T-helper 2 cell treated with Interferon-gamma antibody and Interleukin-4, amounts not matched to agents 5 μg/mL and 100 μg/mL, for 36 hours (primary cell): ENCODE measurements at regions not wholly inside any gene's neighbourhood (a gene's known extent, or its start where the extent isn't known, plus 50 kb on each side); places are given as distances from the start of the nearest gene placed in this dataset.

Experiments used
- DNase-seq: peaks from one replicate; pipeline ENCODE4 v3.0.0; 2021; ENCODE audit warnings: low spot score
- H3K27ac Mint-ChIP-seq: one replicate; pipeline ENCODE4 v1.8.0; 2021; ENCODE audit warnings: mild to moderate bottlenecking, mixed read lengths
- H3K27me3 Mint-ChIP-seq: one replicate; pipeline ENCODE4 v1.8.0; 2021; ENCODE audit warnings: low read depth, mixed read lengths
- H3K36me3 Mint-ChIP-seq: one replicate; pipeline ENCODE4 v1.8.0; 2021; ENCODE audit warnings: low read depth, mixed read lengths
- H3K4me1 Mint-ChIP-seq: one replicate; pipeline ENCODE4 v1.8.0; 2021; ENCODE audit warnings: low read depth, mixed read lengths
- H3K4me3 Mint-ChIP-seq: one replicate; pipeline ENCODE4 v1.8.0; 2022; ENCODE audit warnings: mild to moderate bottlenecking, moderate library complexity, mixed read lengths
- H3K9me3 Mint-ChIP-seq: one replicate; pipeline ENCODE4 v1.8.0; 2021; ENCODE audit warnings: mixed read lengths

GRCh38 chr4:128711361-128711760 lies 98.1 kb upstream of the JADE1 start:
- Mint-ChIP-seq H3K4me1 (peaks cover 13% of the 10 kb centered on the region), H3K36me3 (peaks cover 2% of the 10 kb centered on the region), H3K9me3 (no peaks in the 10 kb centered on the region), H3K27me3 (no peaks in the 10 kb centered on the region), H3K4me3 (no peak overlapping the region), H3K27ac (no peak overlapping the region)
- no peak for DNase-seq

DNA sequence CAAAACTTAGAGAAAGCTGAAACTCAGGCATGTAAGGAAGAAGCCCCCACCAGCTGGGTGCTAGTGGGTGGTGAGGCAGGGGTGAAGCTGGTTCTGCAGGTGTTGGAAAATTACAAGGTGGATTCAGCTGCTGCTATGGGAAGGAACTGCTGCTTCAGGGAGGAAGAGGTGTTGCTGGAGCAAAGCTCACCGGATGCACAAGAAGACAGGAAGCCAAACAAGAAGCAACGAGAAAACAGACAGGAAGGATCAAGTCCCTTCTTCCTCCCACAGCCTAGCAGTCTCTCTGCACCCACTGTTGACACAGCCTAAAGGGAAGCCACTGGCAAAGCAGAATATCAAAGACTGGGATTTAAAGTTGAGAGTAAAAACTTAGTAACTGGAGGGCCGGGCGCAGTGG lies 100.2 kb upstream of the JADE1 start:
- Mint-ChIP-seq H3K4me1 (peaks cover 13% of the 10 kb centered on the region), H3K9me3 (no peaks in the 10 kb centered on the region), H3K27me3 (no peaks in the 10 kb centered on the region), H3K4me3 (peak overlapping the region; percentile 14), H3K27ac (peak overlapping the region; percentile 53), H3K36me3 (peaks cover 2% of the 10 kb centered on the region)
- no peak for DNase-seq

GRCh38 chr4:128707864-128708263 lies 101.6 kb upstream of the JADE1 start:
- Mint-ChIP-seq H3K4me1 (peaks cover 9% of the 10 kb centered on the region), H3K27me3 (no peaks in the 10 kb centered on the region), H3K27ac (no peak overlapping the region), H3K9me3 (no peaks in the 10 kb centered on the region), H3K36me3 (peaks cover 2% of the 10 kb centered on the region), H3K4me3 (no peak overlapping the region)
- no peak for DNase-seq

GRCh38 chr4:128703948-128704347 lies 105.6 kb upstream of the JADE1 start:
- Mint-ChIP-seq H3K27ac (no peak overlapping the region), H3K9me3 (no peaks in the 10 kb centered on the region), H3K4me3 (no peak overlapping the region), H3K36me3 (no peaks in the 10 kb centered on the region), H3K27me3 (peaks cover 2% of the 10 kb centered on the region), H3K4me1 (peaks cover 2% of the 10 kb centered on the region)
- DNase-seq, result no peak

DNA sequence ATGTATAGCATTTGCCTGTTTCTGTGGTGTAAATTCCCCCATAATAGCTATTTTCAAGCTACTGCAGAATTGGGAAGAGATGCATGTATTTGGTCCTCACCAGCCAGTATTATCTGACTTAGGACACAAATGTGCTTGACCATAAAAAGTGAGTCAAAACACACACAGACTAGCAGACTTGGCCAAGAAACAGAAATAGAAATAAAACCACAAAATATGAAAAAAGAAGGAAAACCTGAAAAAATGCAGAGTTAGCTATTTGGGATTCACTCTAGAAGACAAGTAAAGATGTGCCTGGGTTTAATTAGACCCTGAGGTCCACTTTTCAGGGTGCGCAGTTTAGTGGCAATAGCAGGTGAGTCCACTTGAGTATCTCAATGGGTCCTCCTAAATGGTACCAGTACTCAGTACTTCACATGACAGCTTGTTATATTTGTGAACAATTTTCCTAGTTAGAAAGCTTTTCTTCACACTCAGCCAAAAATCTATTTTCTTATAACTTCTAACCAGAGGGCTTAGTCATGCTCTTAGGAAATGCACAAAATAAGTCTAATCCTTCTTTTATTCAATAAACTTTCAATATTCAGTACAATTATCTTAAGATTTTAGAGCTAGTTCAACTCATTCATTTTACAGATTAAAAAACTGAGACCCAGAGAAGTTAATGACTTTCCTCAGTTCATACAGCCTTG lies 108.7 kb upstream of the JADE1 start:
- Mint-ChIP-seq H3K9me3 (no peaks in the 10 kb centered on the region), H3K4me1 (no peaks in the 10 kb centered on the region)

GRCh38 chr4:128698386-128698785 lies 111.1 kb upstream of the JADE1 start:
- no peaks in the 10 kb centered on the region for H3K36me3 Mint-ChIP-seq
- no peak overlapping the region for H3K4me3 Mint-ChIP-seq
- no peak overlapping the region for H3K27ac Mint-ChIP-seq
- DNase-seq, result no peak
- H3K4me1 Mint-ChIP-seq, result no peaks in the 10 kb centered on the region
- H3K27me3 Mint-ChIP-seq, result peaks cover 2% of the 10 kb centered on the region
- no peaks in the 10 kb centered on the region for H3K9me3 Mint-ChIP-seq

More for the DNA sequence above, 108.7 kb upstream of the JADE1 start:
- Mint-ChIP-seq H3K36me3 (no peaks in the 10 kb centered on the region), H3K27me3 (peaks cover 2% of the 10 kb centered on the region), H3K4me3 (no peak overlapping the region), H3K27ac (no peak overlapping the region)
- no peak for DNase-seq

DNA sequence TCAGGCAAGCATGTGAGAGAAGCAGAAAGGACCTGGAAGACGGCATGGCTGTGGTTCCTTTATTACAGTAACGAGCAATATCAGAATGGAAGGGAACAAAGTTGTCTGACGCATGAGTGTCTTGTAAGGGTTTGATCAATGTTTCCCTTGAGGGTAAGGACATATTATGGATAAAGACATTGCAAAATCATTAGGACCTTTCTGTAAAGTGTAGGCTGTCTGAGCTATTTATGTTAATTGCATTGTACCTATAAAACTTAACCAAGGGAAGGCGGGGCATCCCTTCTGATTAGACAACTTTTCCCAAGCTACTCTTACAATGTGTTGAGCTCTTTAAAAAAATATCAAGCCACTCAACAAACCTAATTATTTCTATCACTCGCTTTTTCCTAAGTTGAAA lies 112.2 kb upstream of the JADE1 start:
- Mint-ChIP-seq H3K4me1 (no peaks in the 10 kb centered on the region), H3K4me3 (no peak overlapping the region), H3K36me3 (no peaks in the 10 kb centered on the region), H3K27ac (no peak overlapping the region), H3K27me3 (peaks cover 2% of the 10 kb centered on the region), H3K9me3 (no peaks in the 10 kb centered on the region)
- no peak for DNase-seq

DNA sequence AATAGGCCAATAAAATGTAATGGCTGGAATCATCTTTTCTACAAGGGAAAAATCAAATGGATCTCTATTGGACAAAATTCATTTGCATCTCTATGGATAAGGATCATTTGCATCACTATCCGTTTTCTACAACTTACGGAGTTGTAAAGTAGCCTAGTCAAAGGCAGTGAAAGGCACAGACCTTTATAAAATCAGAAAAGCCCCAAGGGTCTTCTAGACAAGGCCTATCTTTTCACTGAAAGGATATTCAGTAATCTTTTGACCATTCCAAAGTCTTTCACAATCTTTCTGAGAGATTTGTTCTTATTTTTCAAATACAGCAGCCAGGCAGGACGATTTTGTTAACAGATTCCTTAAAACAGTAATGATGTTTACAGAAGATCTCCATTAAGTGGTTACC lies 119.5 kb upstream of the JADE1 start:
- peaks cover 4% of the 10 kb centered on the region for H3K9me3 Mint-ChIP-seq
- no peak for DNase-seq
- no peaks in the 10 kb centered on the region for H3K36me3 Mint-ChIP-seq
- no peaks in the 10 kb centered on the region for H3K4me1 Mint-ChIP-seq
- H3K4me3 Mint-ChIP-seq, result no peak overlapping the region
- no peaks in the 10 kb centered on the region for H3K27me3 Mint-ChIP-seq
- no peak overlapping the region for H3K27ac Mint-ChIP-seq

GRCh38 chr4:128688846-128689437 lies 120.6 kb upstream of the JADE1 start:
- H3K4me3 Mint-ChIP-seq, result no peak overlapping the region
- H3K27ac Mint-ChIP-seq, result no peak overlapping the region
- no peaks in the 10 kb centered on the region for H3K36me3 Mint-ChIP-seq
- no peaks in the 10 kb centered on the region for H3K4me1 Mint-ChIP-seq
- H3K27me3 Mint-ChIP-seq, result no peaks in the 10 kb centered on the region
- peaks cover 4% of the 10 kb centered on the region for H3K9me3 Mint-ChIP-seq
- no peak for DNase-seq

DNA sequence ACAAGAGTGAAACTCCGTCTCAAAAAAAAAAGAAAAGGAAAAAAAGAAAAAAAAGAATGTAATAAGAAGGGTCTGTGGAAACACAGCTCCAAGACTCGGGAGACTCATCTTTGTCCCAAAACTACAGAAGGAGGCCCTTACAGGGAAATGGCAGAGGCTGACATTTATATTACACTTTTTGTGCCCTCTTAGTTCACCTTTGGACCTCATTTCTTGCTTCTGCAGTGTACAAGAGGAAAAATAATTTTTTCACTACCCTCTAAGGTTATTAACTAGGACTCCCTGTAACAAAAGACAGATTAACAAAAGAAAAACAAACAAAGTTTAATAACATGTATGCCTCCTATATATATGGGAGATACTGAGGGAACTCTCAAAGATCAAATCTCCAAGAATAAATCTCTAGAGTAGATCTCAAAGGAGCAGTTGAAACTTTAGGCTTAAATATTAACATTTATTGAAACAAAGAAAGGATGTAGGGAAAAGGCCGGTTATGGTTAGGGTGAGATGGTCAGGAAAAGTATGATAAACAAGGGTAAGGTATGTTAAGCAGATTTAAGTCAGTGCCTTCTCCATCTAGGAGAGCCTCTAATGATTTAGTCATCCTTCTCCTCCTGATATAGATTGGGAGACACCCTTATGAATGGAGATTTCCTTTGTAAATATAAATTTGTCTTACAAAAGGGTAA lies 121.3 kb upstream of the JADE1 start:
- H3K36me3 Mint-ChIP-seq, result no peaks in the 10 kb centered on the region
- H3K4me1 Mint-ChIP-seq, result no peaks in the 10 kb centered on the region
- no peak for DNase-seq
- no peak overlapping the region for H3K27ac Mint-ChIP-seq
- peaks cover 4% of the 10 kb centered on the region for H3K9me3 Mint-ChIP-seq
- no peaks in the 10 kb centered on the region for H3K27me3 Mint-ChIP-seq
- no peak overlapping the region for H3K4me3 Mint-ChIP-seq

DNA sequence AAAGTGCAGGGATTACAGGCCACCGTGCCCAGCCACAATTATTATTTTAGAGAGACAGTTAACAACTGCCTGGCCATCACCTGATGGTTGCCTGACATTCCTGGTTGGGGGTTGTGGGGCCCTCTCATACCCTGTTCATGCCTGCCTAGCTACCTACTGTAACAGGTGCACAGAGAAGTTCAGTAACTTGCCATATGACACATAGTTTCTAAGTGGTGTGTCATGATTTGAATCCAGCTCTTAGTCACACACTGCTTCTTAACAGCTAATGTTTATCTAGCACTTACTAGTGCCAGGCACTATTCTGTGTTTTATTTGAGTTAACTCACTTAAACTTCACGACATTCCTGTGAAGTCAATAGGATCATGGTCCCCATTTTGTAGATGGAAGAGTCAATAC lies 122.7 kb upstream of the JADE1 start:
- H3K4me1 Mint-ChIP-seq, result no peaks in the 10 kb centered on the region
- H3K4me3 Mint-ChIP-seq, result no peak overlapping the region
- peaks cover 4% of the 10 kb centered on the region for H3K9me3 Mint-ChIP-seq
- DNase-seq, result no peak
- H3K36me3 Mint-ChIP-seq, result no peaks in the 10 kb centered on the region
- H3K27ac Mint-ChIP-seq, result no peak overlapping the region
- H3K27me3 Mint-ChIP-seq, result no peaks in the 10 kb centered on the region

DNA sequence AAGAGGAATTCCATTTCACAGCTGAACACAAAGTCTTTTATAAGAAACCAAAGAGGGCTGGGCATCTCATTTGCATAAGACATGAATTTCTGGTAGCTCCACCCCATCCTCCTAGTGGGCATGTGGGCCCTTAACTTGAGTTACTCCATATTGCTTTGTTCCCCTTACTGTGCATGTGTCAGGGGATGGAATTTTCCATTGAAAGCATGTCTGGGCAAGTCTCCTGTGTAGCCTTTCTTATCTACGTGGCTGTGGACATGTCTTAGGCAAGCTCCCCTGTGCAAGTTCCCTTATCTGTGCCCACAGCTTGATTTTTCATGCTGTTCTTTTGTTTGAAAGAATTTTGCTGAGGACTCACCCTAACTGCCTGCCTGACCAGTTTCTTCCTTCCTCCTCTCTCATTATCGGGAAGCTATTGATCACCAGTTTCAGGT lies 123.5 kb upstream of the JADE1 start:
- no peaks in the 10 kb centered on the region for H3K36me3 Mint-ChIP-seq
- no peak overlapping the region for H3K27ac Mint-ChIP-seq
- no peak overlapping the region for H3K4me3 Mint-ChIP-seq
- H3K27me3 Mint-ChIP-seq, result no peaks in the 10 kb centered on the region
- no peaks in the 10 kb centered on the region for H3K4me1 Mint-ChIP-seq
- no peak for DNase-seq
- H3K9me3 Mint-ChIP-seq, result peaks cover 4% of the 10 kb centered on the region

GRCh38 chr4:128684016-128684415 lies 125.5 kb upstream of the JADE1 start:
- H3K27me3 Mint-ChIP-seq, result no peaks in the 10 kb centered on the region
- H3K4me3 Mint-ChIP-seq, result no peak overlapping the region
- H3K36me3 Mint-ChIP-seq, result no peaks in the 10 kb centered on the region
- H3K9me3 Mint-ChIP-seq, result peaks cover 4% of the 10 kb centered on the region
- no peaks in the 10 kb centered on the region for H3K4me1 Mint-ChIP-seq
- no peak for DNase-seq
- H3K27ac Mint-ChIP-seq, result no peak overlapping the region

GRCh38 chr4:128682942-128683666 lies 126.4 kb upstream of the JADE1 start:
- Mint-ChIP-seq H3K27ac (no peak overlapping the region), H3K9me3 (peaks cover 4% of the 10 kb centered on the region), H3K4me1 (no peaks in the 10 kb centered on the region), H3K27me3 (no peaks in the 10 kb centered on the region), H3K4me3 (no peak overlapping the region), H3K36me3 (no peaks in the 10 kb centered on the region)
- DNase-seq, result no peak
